Loucy (cell line): ENCODE measurements at regions not wholly inside any gene's neighbourhood (a gene's known extent, or its start where the extent isn't known, plus 50 kb on each side); places are given as distances from the start of the nearest gene placed in this dataset.

Experiments
- EZH2phosphoT487 ChIP-seq: fragments of 200-600 bp; IDR thresholded peaks from 2 replicates; pipeline ENCODE4 v1.6.1; 2018; ENCODE audit warnings: antibody characterized with exemption, mild to moderate bottlenecking, moderate library complexity, borderline replicate concordance
- TF ChIP-seq, protein P1 (sequence below): fragments of 200-600 bp; sonication (generic); conservative IDR thresholded peaks from 2 replicates; pipeline ENCODE4 v1.5.1; 2014; ENCODE audit warnings: mild to moderate bottlenecking, antibody characterized with exemption, low read length

DNA sequence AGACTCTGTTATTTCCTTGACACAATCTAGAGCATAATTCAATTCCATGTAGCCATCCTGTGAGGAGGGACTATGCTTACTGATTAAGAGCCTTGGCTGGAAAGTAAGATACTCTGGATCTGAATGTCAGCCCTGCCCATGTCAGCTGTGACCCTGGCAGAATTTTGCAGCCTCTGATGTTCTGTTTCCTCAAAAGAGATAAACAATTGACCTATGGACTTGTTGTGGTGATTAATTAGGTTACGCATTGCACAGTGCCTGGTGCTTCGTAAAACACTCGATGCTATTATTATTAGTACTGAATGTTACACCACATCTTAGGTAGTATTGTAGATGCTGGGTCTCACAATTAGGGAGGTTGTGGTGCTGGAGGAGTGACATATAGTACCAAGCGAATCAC, 161.3 kb upstream of the MEIS2 start:
- TF ChIP-seq, protein P1, sequence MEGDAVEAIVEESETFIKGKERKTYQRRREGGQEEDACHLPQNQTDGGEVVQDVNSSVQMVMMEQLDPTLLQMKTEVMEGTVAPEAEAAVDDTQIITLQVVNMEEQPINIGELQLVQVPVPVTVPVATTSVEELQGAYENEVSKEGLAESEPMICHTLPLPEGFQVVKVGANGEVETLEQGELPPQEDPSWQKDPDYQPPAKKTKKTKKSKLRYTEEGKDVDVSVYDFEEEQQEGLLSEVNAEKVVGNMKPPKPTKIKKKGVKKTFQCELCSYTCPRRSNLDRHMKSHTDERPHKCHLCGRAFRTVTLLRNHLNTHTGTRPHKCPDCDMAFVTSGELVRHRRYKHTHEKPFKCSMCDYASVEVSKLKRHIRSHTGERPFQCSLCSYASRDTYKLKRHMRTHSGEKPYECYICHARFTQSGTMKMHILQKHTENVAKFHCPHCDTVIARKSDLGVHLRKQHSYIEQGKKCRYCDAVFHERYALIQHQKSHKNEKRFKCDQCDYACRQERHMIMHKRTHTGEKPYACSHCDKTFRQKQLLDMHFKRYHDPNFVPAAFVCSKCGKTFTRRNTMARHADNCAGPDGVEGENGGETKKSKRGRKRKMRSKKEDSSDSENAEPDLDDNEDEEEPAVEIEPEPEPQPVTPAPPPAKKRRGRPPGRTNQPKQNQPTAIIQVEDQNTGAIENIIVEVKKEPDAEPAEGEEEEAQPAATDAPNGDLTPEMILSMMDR = no peak
- TF ChIP-seq EZH2phosphoT487 = no peak
